GM12878 (cell line): ENCODE measurements at regions not wholly inside any gene's neighbourhood (a gene's known extent, or its start where the extent isn't known, plus 50 kb on each side); places are given as distances from the start of the nearest gene placed in this dataset.

Experiments used
- ATAC-seq: fragments of 200-7000 bp; cut with Tn5 transposase; 3 replicates; pipeline ENCODE4 v1.9.1; 2020; ENCODE audit warnings: mild to moderate bottlenecking, moderate library complexity
- BruUV-seq: library from RNA; stranded (reverse); fragments of 400-500 nt; replicated peaks from 2 replicates; lab custom pipeline; 2021; lab: Mats Ljungman, UMichigan
- CTCF ChIA-PET: fragments of 300-600 bp; sonication (Branson Sonifier 250); formaldehyde crosslinking; extraction: SDS; loops from one replicate; lab custom pipeline; 2021; ENCODE audit warnings: inconsistent platforms; lab: Yijun Ruan, JAX
- POLR2A ChIA-PET: fragments of 350-600 bp; formaldehyde crosslinking; extraction: SDS; loops from one replicate; lab custom pipeline; 2021; ENCODE audit warnings: inconsistent platforms; lab: Charles Lee
- RAD21 ChIA-PET: fragments of 300-600 bp; sonication (Branson Sonifier 250); formaldehyde crosslinking; loops from one replicate; lab custom pipeline; 2023; ENCODE audit warnings: antibody characterized with exemption; ENCODE audit not compliant: unreplicated experiment; lab: Charles Lee
- SMC1A ChIA-PET: fragments of 300-600 bp; sonication (Branson Sonifier 250); formaldehyde crosslinking; loops from one replicate; lab custom pipeline; 2023; ENCODE audit not compliant: unreplicated experiment, uncharacterized antibody; lab: Charles Lee
- DNase-seq: peaks from one replicate; pipeline ENCODE4 v3.0.0-alpha.2; 2011; ENCODE audit warnings: low read depth, low spot score
- FAIRE-seq: peaks from 3 replicates; lab custom pipeline; 2011; peaks lifted over from hg19 to GRCh38; lab: Jason Lieb, UNC
- H2AFZ ChIP-seq: 2 replicates; pipeline ENCODE4 v1.6.0; 2011; ENCODE audit warnings: low read depth, low read length, control low read depth; ENCODE audit not compliant: control insufficient read depth
- H3K27ac ChIP-seq: 2 replicates; pipeline ENCODE4 v1.5.1; 2011; ENCODE audit warnings: control low read depth; ENCODE audit not compliant: control insufficient read depth, insufficient read depth
- H3K27me3 ChIP-seq, 2 experiments: replicated peaks in 1 of 2; 2 replicates each; pipeline versions ENCODE4 v1.6.0 to v1.6.1; 2011; ENCODE audit warnings: low read length in 1 of 2; ENCODE audit not compliant: control insufficient read depth in 2 of 2, insufficient read depth in 2 of 2
- H3K36me3 ChIP-seq, 2 experiments: 2 replicates each; pipeline ENCODE4 v1.5.1; 2011; ENCODE audit warnings: low read length in 1 of 2; ENCODE audit not compliant: control insufficient read depth in 2 of 2, insufficient read depth in 2 of 2
- H3K4me1 ChIP-seq: 2 replicates; pipeline ENCODE4 v1.6.1; 2011; ENCODE audit warnings: mild to moderate bottlenecking, low read length, moderate library complexity, mixed read lengths; ENCODE audit not compliant: control insufficient read depth, insufficient read depth
- H3K4me2 ChIP-seq: 2 replicates; pipeline ENCODE4 v1.6.0; 2011; ENCODE audit warnings: control low read depth; ENCODE audit not compliant: control insufficient read depth, insufficient read depth
- H3K4me3 ChIP-seq: fragments of 200-600 bp; sonication (generic); 2 replicates; pipeline ENCODE4 v1.5.1; 2016
- H3K79me2 ChIP-seq: 2 replicates; pipeline ENCODE4 v1.6.0; 2011; ENCODE audit warnings: low read length; ENCODE audit not compliant: control insufficient read depth, insufficient read depth
- H3K9ac ChIP-seq: 2 replicates; pipeline ENCODE4 v1.8.0; 2011; ENCODE audit warnings: low read length, control low read depth, mixed read lengths; ENCODE audit not compliant: control insufficient read depth, insufficient read depth
- H3K9me3 ChIP-seq: replicated peaks from 3 replicates; pipeline ENCODE4 v1.5.1; 2011; ENCODE audit warnings: mild to moderate bottlenecking, low read length; ENCODE audit not compliant: control insufficient read depth, insufficient read depth
- H4K20me1 ChIP-seq: 2 replicates; pipeline ENCODE4 v1.6.0; 2011; ENCODE audit not compliant: control insufficient read depth, insufficient read depth
- BMI1 ChIP-seq: fragments of 450-650 bp; IDR thresholded peaks from 2 replicates; pipeline ENCODE4 v1.6.1; 2016; ENCODE audit warnings: mild to moderate bottlenecking, moderate library complexity, borderline replicate concordance
- CEBPB ChIP-seq, 2 experiments: fragments of 150-350 bp in 1 of 2; IDR thresholded peaks; 2 replicates each; pipeline ENCODE4 v1.6.1; 2012 to 2014; ENCODE audit warnings: low read depth in 2 of 2, low read length in 2 of 2, borderline replicate concordance in 1 of 2, inconsistent platforms in 1 of 2
- CEBPZ ChIP-seq: fragments of 150-350 bp; IDR thresholded peaks from 2 replicates; pipeline ENCODE4 v1.6.1; 2016; ENCODE audit warnings: low read depth, low read length
- DPF2 ChIP-seq: fragments of 450-650 bp; IDR thresholded peaks from 2 replicates; pipeline ENCODE4 v1.6.1; 2017; ENCODE audit warnings: mild to moderate bottlenecking
- EGR1 ChIP-seq, 2 experiments: IDR thresholded peaks; 1 replicate in 1 of 2; 2 replicates in 1 of 2; pipeline ENCODE4 v1.6.1; 2011 to 2012; ENCODE audit warnings: low read depth in 2 of 2, low read length in 2 of 2, borderline replicate concordance in 1 of 2, mild to moderate bottlenecking in 1 of 2, moderate library complexity in 1 of 2
- MYB ChIP-seq: fragments of 150-350 bp; IDR thresholded peaks from 2 replicates; pipeline ENCODE4 v1.6.1; 2014; ENCODE audit warnings: mild to moderate bottlenecking, low read depth, low read length, borderline replicate concordance
- POLR2AphosphoS2 ChIP-seq: IDR thresholded peaks from 2 replicates; pipeline ENCODE4 v1.6.1; 2011; ENCODE audit warnings: low read depth, mild to moderate bottlenecking, low read length, improper control_type of control experiment, moderate library complexity
- SIN3A ChIP-seq: IDR thresholded peaks from 2 replicates; pipeline ENCODE4 v1.6.1; 2012; ENCODE audit warnings: low read depth, low read length, improper control_type of control experiment
- SMARCA5 ChIP-seq: fragments of 450-650 bp; IDR thresholded peaks from 2 replicates; pipeline ENCODE4 v1.6.1; 2017; ENCODE audit warnings: mild to moderate bottlenecking
- TCF7 ChIP-seq: IDR thresholded peaks from 2 replicates; pipeline ENCODE4 v1.6.1; 2014; ENCODE audit warnings: antibody characterized with exemption, borderline replicate concordance
- YBX1 ChIP-seq: fragments of 450-650 bp; IDR thresholded peaks from 2 replicates; pipeline ENCODE4 v1.6.1; 2016; ENCODE audit warnings: antibody characterized with exemption
- ZNF217 ChIP-seq: fragments of 450-650 bp; IDR thresholded peaks from 2 replicates; pipeline ENCODE4 v1.6.1; 2017; ENCODE audit warnings: antibody characterized with exemption, mild to moderate bottlenecking
- WGBS: methylation state at CpG from one replicate; pipeline ENCODE4 v1.1.6; 2016; ENCODE audit warnings: low lambda C conversion rate; ENCODE audit not compliant: insufficient replicate concordance, insufficient coverage; ENCODE audit errors: missing lambda C conversion rate; 5-methylcytosine and 5-hydroxymethylcytosine counted together
- in situ Hi-C: fragments of 300-500 bp; cut with MboI; formaldehyde crosslinking; loops from 9 replicates; pipeline ENCODE4 v1.14.3; 2018; ENCODE audit warnings: mixed read lengths
- intact Hi-C: fragments of 100-400 bp; cut with micrococcal nuclease; formaldehyde crosslinking; loops from one replicate; pipeline ENCODE4 v1.14.2; 2022; ENCODE audit not compliant: unreplicated experiment
- TF ChIP-seq, protein P1 (sequence below): IDR thresholded peaks from 2 replicates; pipeline ENCODE4 v1.6.1; 2011; ENCODE audit warnings: borderline replicate concordance, low read depth, mild to moderate bottlenecking, moderate library complexity, low read length; ENCODE audit not compliant: insufficient read depth, poor library complexity, severe bottlenecking
- TF ChIP-seq, protein P2 (sequence below): fragments of 450-650 bp; formaldehyde crosslinking; IDR thresholded peaks from 2 replicates; pipeline ENCODE4 v1.4.0; 2022; ENCODE audit warnings: mild to moderate bottlenecking, moderate library complexity

- BruUV-seq = no TSS peak
- Histone ChIP-seq H3K27me3 (no peaks in the 10 kb centered on the region), H3K27ac (no peak overlapping the region), H4K20me1 (no peaks in the 10 kb centered on the region), H3K4me1 (no peaks in the 10 kb centered on the region), H2AFZ (no peak overlapping the region), H3K9me3 (no peaks in the 10 kb centered on the region; the same call in 2 of the 3 replicates), H3K36me3 (no peaks in the 10 kb centered on the region), H3K4me3 (no peak overlapping the region), H3K9ac (no peak overlapping the region), H3K79me2 (no peaks in the 10 kb centered on the region), H3K4me2 (no peak overlapping the region)
- ChIA-PET CTCF (no interaction called here), RAD21 (no interaction called here), POLR2A (no interaction called here), SMC1A (no interaction called here)
- ATAC-seq = no peak
- intact Hi-C loops = no loop called here
- 24% methylated on average over 16 of the region's 19 CpGs for WGBS
- FAIRE-seq = no peak
- TF ChIP-seq MYB (no peak), SIN3A (no peak), DPF2 (no peak), POLR2AphosphoS2 (no peak), BMI1 (no peak), CEBPZ (no peak), SMARCA5 (no peak), CEBPB (IDR thresholded peaks at IDR 0.05; ENCODE audit: borderline replicate concordance in 1 of 2, low read depth in 2 of 2, low read length in 2 of 2) (no peak), TCF7 (no peak), EGR1 (IDR thresholded peaks at IDR 0.05; ENCODE audit: borderline replicate concordance in 1 of 2, low read depth in 2 of 2, low read length in 2 of 2) (no peak), ZNF217 (no peak), YBX1 (no peak)
- TF ChIP-seq, protein P1, sequence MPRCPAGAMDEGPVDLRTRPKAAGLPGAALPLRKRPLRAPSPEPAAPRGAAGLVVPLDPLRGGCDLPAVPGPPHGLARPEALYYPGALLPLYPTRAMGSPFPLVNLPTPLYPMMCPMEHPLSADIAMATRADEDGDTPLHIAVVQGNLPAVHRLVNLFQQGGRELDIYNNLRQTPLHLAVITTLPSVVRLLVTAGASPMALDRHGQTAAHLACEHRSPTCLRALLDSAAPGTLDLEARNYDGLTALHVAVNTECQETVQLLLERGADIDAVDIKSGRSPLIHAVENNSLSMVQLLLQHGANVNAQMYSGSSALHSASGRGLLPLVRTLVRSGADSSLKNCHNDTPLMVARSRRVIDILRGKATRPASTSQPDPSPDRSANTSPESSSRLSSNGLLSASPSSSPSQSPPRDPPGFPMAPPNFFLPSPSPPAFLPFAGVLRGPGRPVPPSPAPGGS = no peak
- TF ChIP-seq, protein P2, sequence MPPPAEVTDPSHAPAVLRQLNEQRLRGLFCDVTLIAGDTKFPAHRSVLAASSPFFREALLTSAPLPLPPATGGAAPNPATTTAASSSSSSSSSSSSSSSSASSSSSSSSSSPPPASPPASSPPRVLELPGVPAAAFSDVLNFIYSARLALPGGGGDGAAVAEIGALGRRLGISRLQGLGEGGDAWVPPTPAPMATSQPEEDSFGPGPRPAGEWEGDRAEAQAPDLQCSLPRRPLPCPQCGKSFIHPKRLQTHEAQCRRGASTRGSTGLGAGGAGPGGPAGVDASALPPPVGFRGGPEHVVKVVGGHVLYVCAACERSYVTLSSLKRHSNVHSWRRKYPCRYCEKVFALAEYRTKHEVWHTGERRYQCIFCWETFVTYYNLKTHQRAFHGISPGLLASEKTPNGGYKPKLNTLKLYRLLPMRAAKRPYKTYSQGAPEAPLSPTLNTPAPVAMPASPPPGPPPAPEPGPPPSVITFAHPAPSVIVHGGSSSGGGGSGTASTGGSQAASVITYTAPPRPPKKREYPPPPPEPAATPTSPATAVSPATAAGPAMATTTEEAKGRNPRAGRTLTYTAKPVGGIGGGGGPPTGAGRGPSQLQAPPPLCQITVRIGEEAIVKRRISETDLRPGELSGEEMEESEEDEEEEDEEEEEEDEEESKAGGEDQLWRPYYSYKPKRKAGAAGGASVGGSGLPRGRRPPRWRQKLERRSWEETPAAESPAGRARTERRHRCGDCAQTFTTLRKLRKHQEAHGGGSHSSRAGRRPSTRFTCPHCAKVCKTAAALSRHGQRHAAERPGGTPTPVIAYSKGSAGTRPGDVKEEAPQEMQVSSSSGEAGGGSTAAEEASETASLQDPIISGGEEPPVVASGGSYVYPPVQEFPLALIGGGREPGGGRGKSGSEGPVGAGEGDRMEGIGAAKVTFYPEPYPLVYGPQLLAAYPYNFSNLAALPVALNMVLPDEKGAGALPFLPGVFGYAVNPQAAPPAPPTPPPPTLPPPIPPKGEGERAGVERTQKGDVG = no peak
- in situ Hi-C loops = no loop called here
- DNase-seq = no peak
Measured at GRCh38 chr14:104246401-104247335, 108.3 kb downstream of the KIF26A start.
